ENCODE measurements at regions not wholly inside any gene's neighbourhood (a gene's known extent, or its start where the extent isn't known, plus 50 kb on each side); places are given as distances from the start of the nearest gene placed in this dataset.

- TF ChIP-seq CTCF (optimal IDR thresholded peaks at IDR 0.05 in 1 of 3, IDR thresholded peaks at IDR 0.05 in 1 of 3, conservative IDR thresholded peaks at IDR 0.05 in 1 of 3; ENCODE audit: extremely low read depth in 1 of 3, insufficient read depth in 2 of 3, low read length in 3 of 3), result no peak
- no peak for TF ChIP-seq EZH2 (IDR thresholded peaks at IDR 0.05; ENCODE audit: low read length)
Observed at GRCh38 chr11:130668751-130669150, 220.3 kb downstream of the ADAMTS15 start.
